ENCODE measurements at regions not wholly inside any gene's neighbourhood (a gene's known extent, or its start where the extent isn't known, plus 50 kb on each side); places are given as distances from the start of the nearest gene placed in this dataset.

GRCh38 chr7:101707587-101707986, 78.5 kb upstream of the MYL10 start:
- H3K4me1 ChIP-seq = no peaks in the 10 kb centered on the region
- H3K9ac ChIP-seq = no peak overlapping the region
- no peaks in the 10 kb centered on the region for H4K20me1 ChIP-seq

DNA sequence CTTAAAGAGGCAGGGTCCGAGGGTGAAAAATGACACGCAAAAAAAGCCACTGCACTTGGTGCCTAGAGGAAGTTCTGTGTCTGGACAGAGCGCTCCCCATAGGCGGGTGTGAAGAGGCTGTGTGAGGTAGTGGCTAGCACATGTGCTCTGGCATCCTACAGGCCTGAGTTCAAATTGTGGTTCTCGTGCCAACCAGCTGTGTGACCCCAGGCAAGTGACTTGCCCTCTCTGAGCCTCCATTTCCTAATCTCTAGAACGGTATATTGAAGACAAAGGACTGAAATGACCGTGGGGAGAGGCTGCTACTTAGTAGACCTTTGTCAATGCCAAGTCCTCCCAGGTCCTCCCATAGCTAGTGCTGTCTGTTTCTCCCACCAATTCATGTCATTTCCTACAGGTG, 79.1 kb upstream of the MYL10 start:
- Histone ChIP-seq H3K9ac (no peak overlapping the region), H3K4me1 (no peaks in the 10 kb centered on the region), H3K4me3 (no peak overlapping the region), H3K36me3 (no peaks in the 10 kb centered on the region), H4K20me1 (no peaks in the 10 kb centered on the region), H3K27ac (no peak overlapping the region), H3K9me3 (no peaks in the 10 kb centered on the region), H3K27me3 (no peaks in the 10 kb centered on the region), H3K4me2 (no peak overlapping the region)
- TF ChIP-seq Cebpa-rat (IDR thresholded peaks at IDR 0.05) = no peak

More at GRCh38 chr7:101707587-101707986, 78.5 kb upstream of the MYL10 start:
- H3K4me2 ChIP-seq = no peak overlapping the region
- H3K36me3 ChIP-seq = no peaks in the 10 kb centered on the region
- no peaks in the 10 kb centered on the region for H3K27me3 ChIP-seq
- no peak for TF ChIP-seq Cebpa-rat (IDR thresholded peaks at IDR 0.05)
- no peaks in the 10 kb centered on the region for H3K9me3 ChIP-seq
- no peak overlapping the region for H3K4me3 ChIP-seq
- H3K27ac ChIP-seq = no peak overlapping the region

DNA sequence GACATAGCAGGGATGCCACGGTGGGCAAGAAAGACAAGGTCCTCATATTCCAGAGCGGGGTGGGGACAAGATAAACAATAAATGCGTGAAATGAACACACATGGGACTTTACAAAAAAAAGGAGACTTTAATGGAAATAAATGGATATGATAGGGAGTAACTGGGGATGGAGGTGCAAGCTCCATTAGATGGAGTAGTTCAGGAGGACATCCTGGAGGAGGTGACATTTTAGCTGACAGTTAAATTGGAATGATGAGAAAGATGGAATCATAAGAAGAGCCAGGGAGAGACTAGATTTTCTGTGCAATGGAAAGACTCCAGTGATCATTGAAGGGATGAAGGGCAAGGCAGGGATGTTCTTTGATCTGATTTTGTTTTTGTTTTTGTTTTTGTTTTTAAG, 83.6 kb upstream of the MYL10 start:
- Histone ChIP-seq H3K9ac (no peak overlapping the region), H3K4me3 (no peak overlapping the region), H4K20me1 (no peaks in the 10 kb centered on the region), H3K36me3 (no peaks in the 10 kb centered on the region), H3K4me1 (peaks cover 14% of the 10 kb centered on the region), H3K27ac (no peak overlapping the region), H3K4me2 (no peak overlapping the region), H3K9me3 (no peaks in the 10 kb centered on the region), H3K27me3 (no peaks in the 10 kb centered on the region)
- TF ChIP-seq Cebpa-rat (IDR thresholded peaks at IDR 0.05) = no peak

DNA sequence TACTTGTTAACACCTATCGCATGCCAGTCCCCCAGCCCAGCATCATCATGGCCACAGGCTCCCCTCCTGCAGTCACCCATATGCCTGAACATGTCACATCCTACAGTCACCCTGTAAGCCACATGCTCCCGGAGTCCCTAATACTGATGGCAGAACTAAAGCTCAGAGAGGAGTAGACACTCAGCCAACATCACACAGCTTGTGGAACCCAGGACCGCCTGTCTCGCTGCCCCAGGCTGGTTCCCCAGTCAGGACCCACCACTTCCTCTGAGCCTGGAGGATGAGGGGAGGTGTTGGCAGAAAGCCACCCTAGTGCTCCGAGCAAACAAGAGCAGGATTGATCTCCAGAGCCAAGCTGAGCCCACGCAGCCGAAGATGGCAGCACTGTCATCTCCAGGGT, 85.0 kb upstream of the MYL10 start:
- peaks cover 28% of the 10 kb centered on the region for H3K4me1 ChIP-seq
- H3K27me3 ChIP-seq = no peaks in the 10 kb centered on the region
- H3K9ac ChIP-seq = no peak overlapping the region
- H3K27ac ChIP-seq = no peak overlapping the region
- no peak overlapping the region for H3K4me2 ChIP-seq
- no peak for TF ChIP-seq Cebpa-rat (IDR thresholded peaks at IDR 0.05)
- H3K4me3 ChIP-seq = no peak overlapping the region
- no peaks in the 10 kb centered on the region for H4K20me1 ChIP-seq
- no peaks in the 10 kb centered on the region for H3K9me3 ChIP-seq
- H3K36me3 ChIP-seq = no peaks in the 10 kb centered on the region

DNA sequence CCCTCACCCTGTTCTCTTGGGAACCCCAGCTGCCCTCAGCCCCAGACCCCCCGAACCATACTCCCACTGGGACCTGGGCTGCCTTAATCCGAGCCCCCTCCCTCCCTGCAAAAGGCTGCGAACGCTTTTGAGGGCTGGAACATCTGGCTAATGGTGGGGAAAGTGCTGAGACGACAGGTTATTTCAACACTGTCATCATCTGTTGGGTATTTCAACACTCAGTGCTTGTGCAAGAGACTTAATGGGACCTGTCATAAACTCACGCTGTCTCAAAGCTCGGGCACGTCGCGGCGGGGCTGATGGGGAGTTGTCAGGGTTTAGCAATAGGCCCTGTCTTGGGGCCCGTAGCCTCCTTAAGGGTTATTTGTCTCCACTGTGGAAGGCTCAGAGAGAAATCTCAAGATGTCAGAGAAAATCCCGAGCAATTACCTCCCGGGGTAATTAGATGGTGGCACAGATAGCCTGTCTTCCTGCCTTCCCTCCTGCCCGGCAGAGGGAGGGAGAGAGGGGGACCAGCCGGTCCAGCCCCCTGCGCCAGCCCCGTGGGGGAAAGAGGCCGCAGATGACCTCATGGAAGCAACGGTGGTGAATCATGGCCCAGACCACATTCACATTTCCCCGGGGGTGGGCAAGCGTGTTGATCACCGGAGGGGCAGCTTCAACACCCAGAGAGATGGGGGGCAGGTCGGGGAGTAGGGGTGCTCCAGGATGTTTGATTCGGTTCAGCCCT, 88.7 kb upstream of the MYL10 start:
- Histone ChIP-seq H3K4me3 (peak overlapping the region; percentile 45), H3K9me3 (no peaks in the 10 kb centered on the region), H3K4me1 (peaks cover 62% of the 10 kb centered on the region), H4K20me1 (no peaks in the 10 kb centered on the region), H3K27ac (peak overlapping the region; percentile 81), H3K27me3 (no peaks in the 10 kb centered on the region), H3K36me3 (no peaks in the 10 kb centered on the region), H3K4me2 (peak overlapping the region; percentile 90), H3K9ac (peak overlapping the region; percentile 76)
- TF ChIP-seq Cebpa-rat (IDR thresholded peaks at IDR 0.05) = peak; percentile 95

DNA sequence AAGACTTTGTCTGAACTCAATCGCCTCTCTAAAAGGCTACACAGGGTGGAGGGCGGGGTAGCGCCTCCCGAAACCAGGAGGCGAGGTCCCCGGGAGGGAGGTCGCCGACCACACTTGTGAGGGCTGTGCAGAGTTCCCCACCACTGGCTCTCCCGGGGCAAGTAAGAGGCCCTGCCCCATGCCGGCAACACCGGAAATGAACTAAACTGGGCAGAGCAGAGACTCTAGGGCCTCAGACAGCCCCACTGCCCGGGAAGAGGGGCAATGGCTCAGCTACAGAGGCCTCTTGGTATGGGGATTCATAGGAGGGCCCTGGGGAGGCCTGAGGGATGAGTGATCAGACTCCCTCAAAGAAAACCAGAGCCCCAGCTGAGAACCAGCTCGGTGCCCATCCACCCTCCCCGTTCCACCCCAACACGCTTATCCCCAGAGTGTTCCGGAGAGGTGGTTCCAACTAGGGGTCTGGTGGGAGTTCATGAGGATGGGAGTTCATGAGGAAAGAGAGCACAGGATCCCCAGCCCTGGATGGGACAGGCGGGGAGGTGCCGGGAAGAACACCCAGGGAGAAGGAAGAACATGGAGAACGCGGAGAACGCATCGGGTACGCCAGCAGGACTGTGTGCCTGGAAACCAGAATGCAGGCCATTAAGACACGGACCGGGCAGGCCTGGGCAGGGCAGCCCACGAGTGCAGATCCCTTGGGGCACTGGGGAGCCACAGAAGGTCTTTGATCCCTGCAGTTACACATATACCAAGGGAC, 89.4 kb upstream of the MYL10 start:
- H3K4me1 ChIP-seq = peaks cover 65% of the 10 kb centered on the region
- no peak for TF ChIP-seq Cebpa-rat (IDR thresholded peaks at IDR 0.05)
- H3K9me3 ChIP-seq = peaks cover 5% of the 10 kb centered on the region; the same call in 1 of the 2 replicates
- H3K27me3 ChIP-seq = no peaks in the 10 kb centered on the region
- H4K20me1 ChIP-seq = no peaks in the 10 kb centered on the region
- H3K36me3 ChIP-seq = no peaks in the 10 kb centered on the region
- peak overlapping the region; percentile 45 for H3K4me3 ChIP-seq
- H3K4me2 ChIP-seq = peak overlapping the region; percentile 90
- H3K27ac ChIP-seq = peak overlapping the region; percentile 81
- H3K9ac ChIP-seq = peak overlapping the region; percentile 76

GRCh38 chr7:101719123-101719470, 90.0 kb upstream of the MYL10 start:
- no peak for TF ChIP-seq Cebpa-rat (IDR thresholded peaks at IDR 0.05)

GRCh38 chr7:101720324-101720723, 91.2 kb upstream of the MYL10 start:
- peaks cover 11% of the 10 kb centered on the region; the same call in 1 of the 2 replicates for H3K9me3 ChIP-seq
- no peaks in the 10 kb centered on the region for H3K36me3 ChIP-seq
- peak overlapping the region; percentile 90 for H3K4me2 ChIP-seq
- H3K9ac ChIP-seq = no peak overlapping the region
- no peaks in the 10 kb centered on the region for H3K27me3 ChIP-seq
- no peak for TF ChIP-seq Cebpa-rat (IDR thresholded peaks at IDR 0.05)
- peaks cover 68% of the 10 kb centered on the region for H3K4me1 ChIP-seq
- no peaks in the 10 kb centered on the region for H4K20me1 ChIP-seq
- no peak overlapping the region for H3K4me3 ChIP-seq
- H3K27ac ChIP-seq = no peak overlapping the region

More at GRCh38 chr7:101719123-101719470, 90.0 kb upstream of the MYL10 start:
- Histone ChIP-seq H3K4me1 (peaks cover 65% of the 10 kb centered on the region), H3K36me3 (no peaks in the 10 kb centered on the region), H3K9me3 (peaks cover 10% of the 10 kb centered on the region; the same call in 1 of the 2 replicates), H3K27ac (peak overlapping the region; percentile 81), H3K9ac (peak overlapping the region; percentile 76), H3K4me2 (peak overlapping the region; percentile 90), H3K27me3 (no peaks in the 10 kb centered on the region), H4K20me1 (no peaks in the 10 kb centered on the region), H3K4me3 (peak overlapping the region; percentile 45)

GRCh38 chr7:101722247-101722646, 93.2 kb upstream of the MYL10 start:
- H3K27me3 ChIP-seq = no peaks in the 10 kb centered on the region
- no peak overlapping the region for H3K9ac ChIP-seq
- TF ChIP-seq Cebpa-rat (IDR thresholded peaks at IDR 0.05) = no peak
- no peak overlapping the region for H3K27ac ChIP-seq
- H3K4me3 ChIP-seq = no peak overlapping the region
- H3K4me2 ChIP-seq = no peak overlapping the region
- no peaks in the 10 kb centered on the region for H3K36me3 ChIP-seq
- H3K9me3 ChIP-seq = peaks cover 11% of the 10 kb centered on the region; the same call in 1 of the 2 replicates
- H3K4me1 ChIP-seq = peaks cover 78% of the 10 kb centered on the region
- no peaks in the 10 kb centered on the region for H4K20me1 ChIP-seq

DNA sequence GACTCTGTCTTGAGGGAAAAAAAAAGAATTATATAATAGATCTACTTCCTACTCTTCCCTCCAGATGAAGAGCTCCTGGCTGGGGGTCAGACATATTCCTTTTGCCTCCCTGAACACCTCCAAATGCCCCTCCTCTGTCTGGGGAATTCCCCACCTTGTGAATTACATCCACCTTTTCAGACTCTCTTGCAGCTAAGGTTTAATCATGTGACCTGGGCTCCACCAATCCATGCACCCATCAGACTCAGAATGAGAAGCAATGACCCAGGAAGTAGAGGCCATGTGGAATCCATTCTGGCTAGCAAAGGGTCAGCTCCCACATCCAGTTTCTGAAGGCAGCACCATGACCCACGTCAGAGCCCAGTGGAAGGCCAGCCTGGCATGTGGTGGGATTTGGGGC, 93.6 kb upstream of the CUX1 start:
- no peak for TF ChIP-seq Cebpa-rat (IDR thresholded peaks at IDR 0.05)
- Histone ChIP-seq H3K4me1 (peaks cover 75% of the 10 kb centered on the region), H3K36me3 (no peaks in the 10 kb centered on the region), H4K20me1 (no peaks in the 10 kb centered on the region), H3K4me3 (no peak overlapping the region), H3K4me2 (no peak overlapping the region), H3K9ac (no peak overlapping the region), H3K9me3 (peaks cover 11% of the 10 kb centered on the region; the same call in 1 of the 2 replicates), H3K27ac (no peak overlapping the region), H3K27me3 (no peaks in the 10 kb centered on the region)

Data from BLaER1 (cell line).